Retinal pigment epithelial cell (primary cell): ENCODE measurements at regions not wholly inside any gene's neighbourhood (a gene's known extent, or its start where the extent isn't known, plus 50 kb on each side); places are given as distances from the start of the nearest gene placed in this dataset.
A peak's percentile ranks its signal among the peaks of the same experiment; 100 is the strongest.

Experiments used
- DNase-seq: peaks from one replicate; pipeline ENCODE4 v3.0.0-alpha.2; 2010; ENCODE audit warnings: low read depth
- H3K4me3 ChIP-seq: 2 replicates; pipeline ENCODE4 v1.5.1; 2011; ENCODE audit warnings: mild to moderate bottlenecking, low read length, control low read depth, moderate library complexity
- CTCF ChIP-seq: conservative IDR thresholded peaks from 2 replicates; pipeline ENCODE4 v1.5.1; 2011; ENCODE audit warnings: low read depth, low read length, control low read depth, inconsistent platforms

GRCh38 chr20:57805747-57806146 is 95.9 kb upstream of the PMEPA1 start:
- DNase-seq = peak; percentile 22
- TF ChIP-seq CTCF = no peak
- H3K4me3 ChIP-seq = no peak overlapping the region

GRCh38 chr20:57804470-57805250 is 94.8 kb upstream of the PMEPA1 start:
- TF ChIP-seq CTCF = no peak
- no peak for DNase-seq
- H3K4me3 ChIP-seq = no peak overlapping the region

- H3K4me3 ChIP-seq = no peak overlapping the region
- no peak for DNase-seq
- TF ChIP-seq CTCF = no peak
Measured at GRCh38 chr20:57803508-57804005, 93.7 kb upstream of the PMEPA1 start.

- no peak for TF ChIP-seq CTCF
- DNase-seq = no peak
Measured at GRCh38 chr20:57802765-57803507, 93.1 kb upstream of the PMEPA1 start.

GRCh38 chr20:57801581-57801980 is 91.8 kb upstream of the PMEPA1 start:
- H3K4me3 ChIP-seq = no peak overlapping the region
- DNase-seq = no peak
- no peak for TF ChIP-seq CTCF

More at GRCh38 chr20:57802765-57803507, 93.1 kb upstream of the PMEPA1 start:
- no peak overlapping the region for H3K4me3 ChIP-seq

- DNase-seq = no peak
- no peak overlapping the region for H3K4me3 ChIP-seq
- no peak for TF ChIP-seq CTCF
Measured at GRCh38 chr20:57800791-57801430, 91.1 kb upstream of the PMEPA1 start.
